ENCODE measurements at regions not wholly inside any gene's neighbourhood (a gene's known extent, or its start where the extent isn't known, plus 50 kb on each side); places are given as distances from the start of the nearest gene placed in this dataset.

- TF ChIP-seq CTCF (IDR thresholded peaks at IDR 0.05) (no peak), POLR2AphosphoS5 (IDR thresholded peaks at IDR 0.05) (no peak)
These were observed 105.7 kb upstream of the SNX7 start for GRCh38 chr1:98555814-98556213.
